Lung (tissue), 11 donors: ENCODE measurements at regions not wholly inside any gene's neighbourhood (a gene's known extent, or its start where the extent isn't known, plus 50 kb on each side); places are given as distances from the start of the nearest gene placed in this dataset.

Experiments used
- ATAC-seq: fragments of 200-7000 bp; cut with Tn5 transposase; one replicate; pipeline ENCODE4 v1.9.1; 2020; ENCODE audit warnings: moderate number of reproducible peaks; ENCODE audit not compliant: insufficient read depth, low FRiP score
- DNase-seq, 3 donors: peaks; one replicate each; pipeline ENCODE4 v3.0.0-alpha.2; 2013 to 2017
- H3K27ac ChIP-seq, 2 donors: one replicate each; pipeline ENCODE4 v1.5.1; 2013; ENCODE audit warnings: mild to moderate bottlenecking in 2 of 2, moderate library complexity in 2 of 2, control low read depth in 1 of 2, inconsistent platforms in 1 of 2, low read depth in 1 of 2, low read length in 1 of 2
- H3K27me3 ChIP-seq, 3 donors: one replicate each; pipeline ENCODE4 v1.5.1; 2013; ENCODE audit warnings: low read length in 2 of 3; ENCODE audit not compliant: control insufficient read depth in 3 of 3, insufficient read depth in 3 of 3
- H3K36me3 ChIP-seq, 4 donors: one replicate each; pipeline ENCODE4 v1.5.1; 2013; ENCODE audit warnings: low read length in 4 of 4, mild to moderate bottlenecking in 1 of 4, moderate library complexity in 1 of 4; ENCODE audit not compliant: control insufficient read depth in 4 of 4, insufficient read depth in 4 of 4
- H3K4me1 ChIP-seq, 5 donors: one replicate each; pipeline ENCODE4 v1.5.1; 2013; ENCODE audit warnings: low read length in 5 of 5, mild to moderate bottlenecking in 2 of 5, moderate library complexity in 1 of 5; ENCODE audit not compliant: control insufficient read depth in 5 of 5, insufficient read depth in 5 of 5
- H3K4me3 ChIP-seq: one replicate; pipeline ENCODE4 v1.5.1; 2013; ENCODE audit warnings: mild to moderate bottlenecking, control low read depth, moderate library complexity
- H3K9ac ChIP-seq, 2 donors: one replicate each; pipeline ENCODE4 v1.5.1; 2013; ENCODE audit warnings: low read length in 2 of 2, control low read depth in 1 of 2; ENCODE audit not compliant: insufficient read depth in 1 of 2
- H3K9me3 ChIP-seq, 4 donors: one replicate each; pipeline ENCODE4 v1.5.1; 2013; ENCODE audit warnings: low read length in 3 of 4, mild to moderate bottlenecking in 1 of 4, moderate library complexity in 1 of 4; ENCODE audit not compliant: control insufficient read depth in 4 of 4, insufficient read depth in 3 of 4
- WGBS, 2 donors: extraction: QIAGEN DNeasy Blood & Tissue Kit; methylation state at CpG; one replicate each; pipeline ENCODE4 v1.1.7; 2013; 5-methylcytosine and 5-hydroxymethylcytosine counted together
- TF ChIP-seq, protein P1 (sequence below): IDR thresholded peaks from 2 replicates; pipeline ENCODE4 v1.5.1; 2012; ENCODE audit warnings: mild to moderate bottlenecking; ENCODE audit errors: control extremely low read depth, extremely low read depth
- donor health status: control.
- donor health status: control.
- donor health status: Bipolar disorder and iron deficiency.
- donor health status: healthy.
- donor health status: DM: yes; HTN: yes; CAD: no.

DNA sequence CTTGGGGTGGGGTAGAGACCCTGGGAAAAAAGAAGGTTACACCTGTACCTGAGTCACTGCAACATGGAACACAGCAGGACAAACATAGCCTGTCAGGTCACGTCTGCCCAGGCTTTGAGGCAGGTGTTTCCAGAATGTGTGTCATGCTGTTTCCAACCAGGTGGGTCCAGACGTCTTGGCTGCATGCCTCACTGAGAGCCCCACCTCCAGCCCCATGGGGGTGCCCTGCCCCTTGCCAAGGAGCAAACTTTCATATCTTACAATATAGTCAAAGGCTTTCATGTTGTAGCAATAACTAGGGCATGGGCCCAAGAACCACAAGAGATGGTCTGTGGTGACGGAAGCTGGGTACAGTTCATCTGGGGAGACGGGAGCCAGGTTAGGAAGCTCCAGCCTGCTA lies 499.7 kb downstream of the BCL11A start:
- ATAC-seq, result no peak
- WGBS, 2 donors, result 67 to 77% methylated on average over 4 of the region's 4 CpGs
- no peak overlapping the region for H3K9ac ChIP-seq

DNA sequence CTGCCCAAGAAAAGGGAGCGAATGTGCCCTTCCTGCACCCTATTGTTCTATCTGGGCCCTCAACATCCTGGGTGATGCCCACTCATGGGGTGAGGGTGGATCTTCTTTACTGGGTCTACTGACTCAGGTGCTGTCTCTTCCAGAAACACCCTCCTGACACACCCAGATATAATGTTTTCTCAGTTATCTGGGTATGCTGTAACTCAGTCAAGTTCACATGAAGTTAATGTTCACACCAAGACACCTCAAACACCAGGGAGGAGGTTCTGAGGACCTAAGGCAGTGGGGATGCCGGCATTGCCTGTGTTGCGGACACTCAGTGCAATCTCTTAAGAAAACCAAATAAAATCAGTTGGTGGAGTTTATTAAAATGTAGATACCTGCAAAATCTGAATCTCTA lies 500.9 kb downstream of the BCL11A start:
- no peaks in the 10 kb centered on the region for H3K27me3 ChIP-seq
- H3K4me1 ChIP-seq, result peaks cover 0 to 15% (median 0%) of the 10 kb centered on the region in 5 donors
- DNase-seq (no peak), ATAC-seq (no peak)
- no peaks in the 10 kb centered on the region for H3K36me3 ChIP-seq
- H3K27ac ChIP-seq, result no peak overlapping the region
- H3K4me3 ChIP-seq, result no peak overlapping the region
- no peaks in the 10 kb centered on the region for H3K9me3 ChIP-seq
- no peak overlapping the region for H3K9ac ChIP-seq
- WGBS, 2 donors, result 95 to 96% methylated on average over 3 of the region's 3 CpGs
- TF ChIP-seq, protein P1, sequence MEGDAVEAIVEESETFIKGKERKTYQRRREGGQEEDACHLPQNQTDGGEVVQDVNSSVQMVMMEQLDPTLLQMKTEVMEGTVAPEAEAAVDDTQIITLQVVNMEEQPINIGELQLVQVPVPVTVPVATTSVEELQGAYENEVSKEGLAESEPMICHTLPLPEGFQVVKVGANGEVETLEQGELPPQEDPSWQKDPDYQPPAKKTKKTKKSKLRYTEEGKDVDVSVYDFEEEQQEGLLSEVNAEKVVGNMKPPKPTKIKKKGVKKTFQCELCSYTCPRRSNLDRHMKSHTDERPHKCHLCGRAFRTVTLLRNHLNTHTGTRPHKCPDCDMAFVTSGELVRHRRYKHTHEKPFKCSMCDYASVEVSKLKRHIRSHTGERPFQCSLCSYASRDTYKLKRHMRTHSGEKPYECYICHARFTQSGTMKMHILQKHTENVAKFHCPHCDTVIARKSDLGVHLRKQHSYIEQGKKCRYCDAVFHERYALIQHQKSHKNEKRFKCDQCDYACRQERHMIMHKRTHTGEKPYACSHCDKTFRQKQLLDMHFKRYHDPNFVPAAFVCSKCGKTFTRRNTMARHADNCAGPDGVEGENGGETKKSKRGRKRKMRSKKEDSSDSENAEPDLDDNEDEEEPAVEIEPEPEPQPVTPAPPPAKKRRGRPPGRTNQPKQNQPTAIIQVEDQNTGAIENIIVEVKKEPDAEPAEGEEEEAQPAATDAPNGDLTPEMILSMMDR, result no peak

More for the DNA sequence above, 499.7 kb downstream of the BCL11A start:
- Histone ChIP-seq H3K9me3 (no peaks in the 10 kb centered on the region), H3K27ac (peak overlapping the region in 1 of 2 donors; percentile 84), H3K36me3 (no peaks in the 10 kb centered on the region), H3K27me3 (no peaks in the 10 kb centered on the region), H3K4me3 (no peak overlapping the region), H3K4me1 (peaks cover 0 to 4% (median 0%) of the 10 kb centered on the region in 5 donors)
- DNase-seq, result no peak
- TF ChIP-seq, protein P1, result no peak

DNA sequence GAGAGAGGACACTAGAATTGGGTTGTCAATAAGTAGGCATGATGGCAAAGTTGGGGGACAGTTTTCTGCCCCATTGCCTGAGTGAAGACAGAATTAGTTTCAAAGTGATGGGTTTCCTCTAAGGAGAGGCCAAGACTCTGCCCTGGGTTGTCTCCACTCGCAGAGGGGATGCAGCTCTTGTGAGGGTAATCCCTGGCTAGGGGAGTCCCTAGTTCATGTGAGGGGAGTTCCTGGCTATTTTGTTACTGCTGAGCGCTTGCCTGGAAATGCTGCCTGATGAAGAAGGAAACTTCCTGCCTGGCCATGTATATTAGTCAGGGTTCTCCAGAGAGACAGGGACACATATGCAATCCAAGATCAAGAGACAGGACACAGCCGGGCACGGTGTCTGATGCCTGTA lies 501.5 kb downstream of the BCL11A start:
- Histone ChIP-seq H3K9me3 (no peaks in the 10 kb centered on the region), H3K27me3 (no peaks in the 10 kb centered on the region), H3K27ac (no peak overlapping the region), H3K9ac (no peak overlapping the region), H3K4me1 (peaks cover 0 to 15% (median 0%) of the 10 kb centered on the region in 5 donors), H3K4me3 (no peak overlapping the region), H3K36me3 (no peaks in the 10 kb centered on the region)
- WGBS, 2 donors, result 88 to 94% methylated on average over 4 of the region's 4 CpGs
- TF ChIP-seq, protein P1, result no peak
- DNase-seq (no peak), ATAC-seq (no peak)

DNA sequence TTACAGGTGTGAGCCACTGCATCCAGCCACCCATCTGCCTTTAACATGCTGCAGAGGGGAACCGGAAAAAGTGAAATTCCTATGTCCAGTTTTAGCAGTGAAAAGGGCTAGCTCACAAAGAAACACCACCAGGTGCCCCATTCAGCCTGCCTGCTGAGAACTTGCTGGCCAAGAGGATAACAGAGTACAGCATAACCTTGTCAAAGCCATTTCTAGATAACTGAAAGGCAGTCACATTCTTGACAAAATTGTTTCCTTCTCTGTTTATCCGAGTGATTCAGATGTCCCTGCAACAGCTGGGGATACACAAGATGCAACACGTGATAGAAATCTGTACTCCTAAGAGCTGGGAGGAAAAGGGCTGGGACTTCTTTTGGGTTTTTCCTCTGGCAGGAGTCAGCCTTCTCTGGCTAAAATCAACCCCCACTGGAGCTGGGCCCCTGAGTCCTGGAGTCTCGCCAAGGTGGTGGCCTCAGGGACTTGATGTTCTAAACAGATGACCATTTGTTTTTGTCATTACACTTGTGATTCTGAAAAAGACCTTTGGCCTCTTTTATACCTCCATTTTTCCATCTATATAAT lies 505.4 kb downstream of the BCL11A start:
- 66 to 71% methylated on average over 4 of the region's 4 CpGs for WGBS, 2 donors
- peak overlapping the region in 1 of 2 donors; percentile 74 for H3K27ac ChIP-seq
- peaks cover 0 to 12% (median 0%) of the 10 kb centered on the region in 5 donors for H3K4me1 ChIP-seq
- no peak overlapping the region for H3K4me3 ChIP-seq
- no peaks in the 10 kb centered on the region for H3K36me3 ChIP-seq
- no peaks in the 10 kb centered on the region for H3K27me3 ChIP-seq
- H3K9ac ChIP-seq, result no peak overlapping the region
- ATAC-seq (no peak), DNase-seq (peak in 1 of 3 donors; percentile 1)
- TF ChIP-seq, protein P1, result no peak
- no peaks in the 10 kb centered on the region for H3K9me3 ChIP-seq
